Raji (cell line): ENCODE measurements at regions not wholly inside any gene's neighbourhood (a gene's known extent, or its start where the extent isn't known, plus 50 kb on each side); places are given as distances from the start of the nearest gene placed in this dataset.

Experiments used
- POLR2A ChIP-seq: IDR thresholded peaks from 2 replicates; pipeline ENCODE4 v1.6.1; 2011; ENCODE audit warnings: low read depth, low read length, control low read depth; ENCODE audit not compliant: insufficient read depth

- TF ChIP-seq POLR2A = no peak
These were observed 1419.4 kb upstream of the SLC10A2 start for GRCh38 chr13:104485571-104485970.

GRCh38 chr13:104483631-104484030 is 1417.4 kb upstream of the SLC10A2 start:
- TF ChIP-seq POLR2A = no peak

GRCh38 chr13:104477261-104477660 is 1411.0 kb upstream of the SLC10A2 start:
- no peak for TF ChIP-seq POLR2A

- no peak for TF ChIP-seq POLR2A
These were observed 1407.7 kb upstream of the SLC10A2 start for GRCh38 chr13:104473936-104474335.

GRCh38 chr13:104466016-104466415 is 1399.8 kb upstream of the SLC10A2 start:
- TF ChIP-seq POLR2A = no peak

- no peak for TF ChIP-seq POLR2A
These were observed 1394.8 kb upstream of the SLC10A2 start for GRCh38 chr13:104461049-104461448.

- TF ChIP-seq POLR2A = no peak
These were observed 1394.3 kb upstream of the SLC10A2 start for GRCh38 chr13:104460554-104460953.

GRCh38 chr13:104450006-104450405 is 1383.8 kb upstream of the SLC10A2 start:
- no peak for TF ChIP-seq POLR2A

GRCh38 chr13:104447348-104447747 is 1381.1 kb upstream of the SLC10A2 start:
- no peak for TF ChIP-seq POLR2A

- no peak for TF ChIP-seq POLR2A
These were observed 1376.3 kb upstream of the SLC10A2 start for GRCh38 chr13:104442536-104442935.

- TF ChIP-seq POLR2A = no peak
These were observed 1370.3 kb upstream of the SLC10A2 start for GRCh38 chr13:104436555-104436954.

GRCh38 chr13:104431895-104432294 is 1365.7 kb upstream of the SLC10A2 start:
- TF ChIP-seq POLR2A = no peak

- no peak for TF ChIP-seq POLR2A
These were observed 1360.2 kb upstream of the SLC10A2 start for GRCh38 chr13:104426435-104426834.

GRCh38 chr13:104422668-104423067 is 1356.5 kb upstream of the SLC10A2 start:
- no peak for TF ChIP-seq POLR2A

GRCh38 chr13:104416973-104417372 is 1350.8 kb upstream of the SLC10A2 start:
- TF ChIP-seq POLR2A = no peak

GRCh38 chr13:104414771-104415170 is 1348.6 kb upstream of the SLC10A2 start:
- TF ChIP-seq POLR2A = no peak

GRCh38 chr13:104414181-104414580 is 1348.0 kb upstream of the SLC10A2 start:
- no peak for TF ChIP-seq POLR2A
